GM21423 (cell line): ENCODE measurements at regions not wholly inside any gene's neighbourhood (a gene's known extent, or its start where the extent isn't known, plus 50 kb on each side); places are given as distances from the start of the nearest gene placed in this dataset.

Experiments used
- ATAC-seq: cut with Tn5 transposase; IDR thresholded peaks from one replicate; pipeline ENCODE4 v1.9.1; 2021; ENCODE audit warnings: mild to moderate bottlenecking, moderate library complexity; ENCODE audit not compliant: unreplicated experiment

DNA sequence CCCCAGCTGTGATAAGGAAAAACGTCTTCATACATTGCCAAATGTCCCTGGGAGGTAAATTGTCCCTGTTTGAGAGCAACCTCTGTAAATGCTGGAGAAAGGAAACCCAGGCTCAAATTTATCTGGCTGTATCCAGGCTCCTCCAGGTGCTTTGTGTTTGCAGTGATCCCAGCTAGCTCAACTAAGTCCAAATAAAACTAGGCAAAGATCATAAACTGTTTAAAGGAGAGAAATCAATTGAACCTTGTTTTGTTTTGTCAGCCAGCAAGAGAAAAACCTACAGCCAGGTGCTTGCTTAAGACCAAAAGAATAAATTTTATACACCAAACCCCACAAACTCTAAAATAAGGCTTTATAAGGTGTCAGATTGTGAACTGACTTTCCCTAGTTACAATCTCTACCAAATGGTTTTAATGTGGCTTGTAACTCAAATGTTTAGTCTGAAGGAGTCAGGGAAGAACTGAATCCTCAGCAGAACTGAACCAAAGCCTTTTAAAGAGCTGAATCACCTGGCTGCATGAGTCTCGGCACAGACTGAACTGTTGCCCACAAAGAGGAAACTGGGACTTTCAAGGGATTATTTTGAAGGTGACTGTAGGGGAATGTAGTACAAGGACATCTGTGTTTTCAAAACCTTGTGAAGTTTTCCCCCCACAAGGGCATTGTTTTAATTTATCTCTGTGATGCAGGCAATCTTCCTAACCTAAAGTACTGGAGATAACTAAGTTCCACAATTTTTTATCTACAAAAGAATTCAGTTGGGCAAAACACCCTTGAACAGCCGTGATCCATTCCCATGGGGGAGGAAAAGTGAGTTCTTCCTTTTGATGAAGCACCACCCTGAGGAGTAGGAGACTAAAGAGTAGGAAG is 201.7 kb upstream of the TARS1 start:
- ATAC-seq = no peak

DNA sequence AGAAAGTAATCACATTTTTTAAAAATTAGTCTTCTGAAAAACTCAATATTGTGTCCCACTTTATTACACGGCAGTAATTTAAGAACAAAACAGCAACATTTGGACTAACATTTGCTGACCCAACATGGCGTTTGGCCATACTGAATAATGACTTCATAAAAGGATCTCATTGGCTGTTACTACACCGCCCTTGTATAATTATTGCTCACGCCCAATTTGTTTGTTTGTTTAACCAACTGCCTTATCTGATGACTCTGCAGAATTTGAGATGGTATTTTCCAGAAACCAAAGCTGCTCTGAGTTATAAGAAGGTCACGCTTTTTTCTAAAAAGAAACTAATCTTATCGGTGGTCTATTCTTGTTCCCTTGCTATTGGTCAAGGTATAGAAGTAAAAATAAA is 200.2 kb upstream of the TARS1 start:
- no peak for ATAC-seq

DNA sequence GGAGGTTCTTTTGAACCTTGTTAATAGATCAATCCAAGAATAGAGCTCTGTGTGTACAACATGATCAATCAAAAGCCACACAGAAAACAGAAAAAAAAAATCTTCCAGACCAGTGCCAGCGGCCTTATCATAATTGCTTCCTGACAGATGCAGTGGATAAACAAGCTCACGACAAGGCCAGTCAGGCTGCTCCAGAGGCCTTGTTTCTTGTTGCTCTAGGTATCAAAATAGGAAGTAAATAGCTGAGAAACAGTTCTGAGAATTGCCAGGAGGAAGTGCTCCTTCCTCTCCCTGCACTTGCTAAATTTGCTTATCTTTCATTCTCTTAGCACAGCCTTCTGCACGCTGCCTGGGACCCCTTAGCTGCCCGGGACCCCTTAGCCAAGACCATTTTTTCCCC is 199.0 kb upstream of the TARS1 start:
- ATAC-seq = no peak

DNA sequence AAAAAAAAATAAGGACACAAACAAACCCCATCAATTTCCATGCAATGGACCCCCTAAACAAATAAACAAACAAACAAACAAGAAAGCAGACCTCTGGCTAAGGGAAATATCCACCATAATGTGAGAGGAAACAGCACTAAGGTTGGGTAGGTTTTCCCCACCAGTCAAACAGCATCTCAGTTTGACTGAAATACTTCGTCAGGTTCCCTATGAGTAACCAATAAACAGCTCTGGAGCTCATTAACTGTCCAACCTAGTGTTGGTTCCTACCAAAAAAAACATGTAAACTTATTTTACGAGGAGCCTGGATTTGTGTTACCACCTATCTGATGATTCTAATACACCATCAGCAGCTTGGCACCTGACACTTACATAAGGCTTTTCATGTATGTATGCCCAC is 198.5 kb upstream of the TARS1 start:
- ATAC-seq = no peak

DNA sequence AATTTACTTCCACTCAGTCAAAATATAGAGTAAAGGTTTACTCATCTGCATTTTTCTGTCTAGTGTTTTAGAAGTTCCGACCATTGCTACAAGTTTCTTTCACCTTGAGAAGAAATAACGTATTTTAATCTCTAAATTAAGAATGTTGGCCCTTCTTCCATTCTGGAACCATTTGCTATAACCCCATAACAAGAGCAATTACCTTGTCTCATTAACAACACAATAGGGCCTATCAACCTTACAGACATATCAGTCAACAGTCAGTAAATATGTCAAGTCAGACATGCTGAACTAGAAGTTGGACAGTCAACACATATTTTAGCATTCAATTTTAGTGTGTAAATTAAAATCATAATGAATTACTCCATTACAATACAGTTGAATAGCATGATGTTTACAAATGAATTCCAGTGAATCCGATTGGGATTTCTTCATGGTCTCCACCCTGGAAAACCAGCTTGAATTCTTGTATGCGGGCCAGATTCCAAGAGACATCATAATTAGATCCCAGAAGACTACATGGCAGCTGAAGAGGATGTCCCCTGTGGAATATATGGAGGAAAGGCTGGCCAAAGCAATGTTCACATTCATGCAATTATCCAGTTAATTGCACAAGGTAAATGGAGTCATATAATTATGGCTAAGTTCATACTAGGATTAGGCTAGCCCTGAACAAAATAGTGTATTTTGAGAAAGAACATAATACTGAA is 196.2 kb upstream of the TARS1 start:
- no peak for ATAC-seq

DNA sequence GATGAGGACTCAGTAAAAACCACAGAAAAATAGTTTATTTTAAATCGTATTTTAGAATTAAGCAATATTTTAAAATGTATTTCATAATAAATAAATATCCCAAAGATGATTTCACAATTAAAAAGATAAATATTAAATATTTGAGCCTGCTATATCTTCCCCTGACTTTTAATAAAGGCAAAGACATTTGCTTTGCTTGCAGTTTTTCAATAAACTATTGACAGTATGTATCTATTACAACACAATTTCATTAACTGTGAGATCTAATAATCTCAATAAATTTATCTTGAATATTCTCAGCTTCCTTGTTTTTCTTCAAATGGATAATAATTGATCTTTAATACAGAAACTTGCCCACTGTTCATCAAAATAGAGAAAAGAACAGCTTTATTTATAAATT is 186.2 kb upstream of the TARS1 start:
- ATAC-seq = no peak

DNA sequence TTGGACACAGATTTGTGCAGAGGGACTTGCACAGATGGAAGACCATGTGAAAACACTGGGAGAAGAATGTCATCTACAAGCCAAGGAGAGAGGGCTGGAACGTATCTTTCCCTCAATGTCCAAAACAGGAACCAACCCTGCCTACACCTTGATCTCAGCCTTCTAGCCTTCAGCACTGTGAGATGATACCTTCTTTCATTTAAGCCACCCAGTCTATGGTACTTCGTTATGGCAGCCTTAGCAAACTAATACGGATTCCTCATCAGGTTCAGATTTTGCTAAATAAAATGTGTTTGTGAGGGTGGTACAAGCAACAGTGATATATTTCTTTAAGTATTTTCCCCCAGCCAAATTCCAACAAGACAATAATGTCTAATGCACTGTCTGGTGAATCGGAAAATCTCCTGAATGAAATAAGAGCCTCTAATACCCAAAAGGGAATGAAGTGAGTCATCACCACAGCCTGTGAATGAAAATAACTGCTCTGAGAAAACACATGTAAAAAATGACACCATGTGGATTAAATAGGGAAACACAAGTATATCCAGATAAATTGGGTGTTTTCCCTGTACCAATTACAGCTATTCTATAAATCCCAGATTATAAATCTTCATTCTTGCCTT is 182.8 kb upstream of the TARS1 start:
- ATAC-seq = no peak

DNA sequence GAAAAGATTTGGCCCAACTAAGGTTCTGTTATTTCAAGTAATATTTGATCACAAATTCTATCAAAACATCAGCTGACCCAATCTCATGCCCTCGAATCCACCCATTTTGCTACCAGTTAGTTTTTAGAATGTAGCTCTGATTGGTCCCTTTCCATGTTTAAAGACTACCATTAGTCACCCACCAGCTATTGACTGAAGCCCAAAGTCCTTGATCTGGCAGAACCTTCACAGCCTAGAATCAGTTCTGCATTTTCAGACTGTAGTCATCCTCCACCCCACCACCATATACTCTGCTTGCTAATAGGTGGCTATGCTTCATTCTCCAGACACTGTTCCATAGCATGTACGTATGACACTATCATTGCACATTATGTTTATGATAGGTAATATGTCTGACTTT is 182.2 kb upstream of the TARS1 start:
- no peak for ATAC-seq

DNA sequence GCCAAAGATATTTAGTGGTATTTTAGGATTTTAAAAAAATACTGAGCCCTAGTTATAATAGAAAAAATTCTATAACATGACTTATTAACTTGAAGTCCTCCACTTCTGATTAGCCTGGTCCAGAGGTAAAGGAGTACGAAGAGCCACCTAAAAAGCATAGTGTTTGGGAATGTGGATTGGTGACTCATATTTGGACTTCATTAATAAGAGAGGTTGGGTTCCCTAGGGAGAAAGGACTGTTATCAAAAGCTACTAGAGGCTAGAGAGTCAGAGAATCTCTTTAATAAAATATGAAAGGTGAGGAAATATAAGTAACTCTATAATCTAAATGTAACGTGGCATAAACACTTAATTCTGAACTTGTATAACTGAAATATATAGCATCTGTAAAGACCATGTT is 180.7 kb upstream of the TARS1 start:
- no peak for ATAC-seq

DNA sequence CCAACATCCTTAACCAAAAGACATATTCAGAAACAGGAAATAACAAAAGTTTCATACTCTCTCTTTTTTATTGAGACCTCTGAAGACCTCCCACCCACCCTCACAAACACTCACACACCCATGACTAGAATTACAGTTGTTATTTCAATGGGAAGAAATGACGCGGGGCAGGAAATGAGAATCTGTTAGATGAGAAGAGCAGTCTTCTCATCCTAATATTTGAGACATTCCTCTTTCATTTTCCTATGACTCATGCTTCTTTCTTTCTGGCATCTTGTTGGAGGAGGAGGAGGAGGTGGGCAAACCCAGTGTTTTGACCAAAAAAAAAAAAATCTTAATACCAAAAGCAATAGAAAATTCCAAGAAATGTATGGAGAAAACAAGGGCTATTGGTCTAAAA is 179.5 kb upstream of the TARS1 start:
- ATAC-seq = no peak

DNA sequence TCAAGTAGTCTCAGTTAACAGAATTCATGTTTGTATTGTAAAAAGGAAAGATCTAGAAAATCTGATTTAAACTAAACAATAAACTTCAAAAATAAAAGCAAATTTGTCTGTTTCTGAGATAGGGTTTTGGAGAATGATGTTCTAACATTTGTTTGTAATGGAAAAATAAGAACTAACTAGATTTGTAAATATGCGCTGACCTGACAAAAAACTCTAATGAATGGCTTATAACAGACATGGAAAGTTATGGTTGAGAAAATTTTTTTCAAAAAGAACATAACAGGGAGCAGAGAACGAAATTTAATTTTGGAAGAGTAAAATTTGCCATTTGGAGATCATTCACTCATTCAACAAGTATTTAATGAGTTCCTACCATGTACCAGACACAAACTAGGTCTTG is 179.0 kb upstream of the TARS1 start:
- no peak for ATAC-seq

DNA sequence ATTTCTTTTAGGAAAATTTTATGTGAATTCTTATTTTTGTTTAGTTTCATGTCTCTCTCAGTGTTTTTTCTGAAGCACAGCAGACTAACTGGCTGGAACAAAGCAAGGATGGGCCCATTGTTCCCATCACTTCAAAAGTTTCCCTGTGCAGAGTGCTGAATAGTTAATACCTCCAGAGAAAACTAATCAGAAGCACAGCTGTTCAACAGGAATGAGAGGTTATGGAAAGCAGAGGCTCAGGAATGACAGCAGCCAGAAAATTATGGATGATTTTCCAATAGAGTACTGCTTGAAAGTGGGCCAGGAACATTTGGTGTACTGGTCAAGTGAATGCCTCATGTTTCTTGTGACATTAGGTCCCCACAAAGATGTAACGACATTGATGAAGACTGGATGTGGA is 173.0 kb upstream of the TARS1 start:
- ATAC-seq = no peak

DNA sequence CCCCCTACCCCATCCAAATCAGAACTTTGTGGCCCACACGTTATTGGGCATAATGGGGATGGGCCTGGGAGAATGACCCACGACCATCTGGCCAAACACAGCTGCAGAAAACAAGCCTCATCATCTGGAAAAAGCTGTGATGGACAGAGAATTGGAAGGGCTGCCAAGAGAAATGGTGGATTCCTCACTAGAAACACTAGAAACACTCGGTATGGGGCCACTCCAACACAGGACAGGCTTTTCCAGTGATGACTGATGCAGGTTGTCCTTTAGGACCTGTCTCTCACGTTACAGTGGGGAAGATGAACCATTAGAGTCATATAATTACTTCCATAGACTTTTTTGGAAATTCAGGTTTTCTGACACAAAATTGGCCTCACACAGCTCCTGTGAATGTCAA is 172.4 kb upstream of the TARS1 start:
- ATAC-seq = no peak

DNA sequence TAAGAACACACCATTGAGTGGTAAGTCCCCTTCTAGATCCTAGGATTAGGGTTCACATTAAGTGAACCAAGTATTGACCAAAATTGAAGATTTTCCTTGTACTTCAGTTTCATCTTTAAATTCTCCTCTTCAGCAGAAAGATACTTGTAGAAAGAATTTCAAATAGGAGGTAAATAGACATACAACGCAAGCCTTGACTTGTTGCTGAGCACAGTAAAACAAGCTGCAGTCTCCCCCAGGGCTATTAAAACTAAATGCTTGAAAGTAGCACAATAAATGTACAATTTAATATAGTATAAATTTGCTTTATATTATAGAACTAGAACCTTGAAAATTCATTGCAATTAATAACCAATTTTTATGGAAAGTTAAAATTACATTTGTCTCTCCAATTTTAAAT is 170.1 kb upstream of the TARS1 start:
- ATAC-seq = no peak

DNA sequence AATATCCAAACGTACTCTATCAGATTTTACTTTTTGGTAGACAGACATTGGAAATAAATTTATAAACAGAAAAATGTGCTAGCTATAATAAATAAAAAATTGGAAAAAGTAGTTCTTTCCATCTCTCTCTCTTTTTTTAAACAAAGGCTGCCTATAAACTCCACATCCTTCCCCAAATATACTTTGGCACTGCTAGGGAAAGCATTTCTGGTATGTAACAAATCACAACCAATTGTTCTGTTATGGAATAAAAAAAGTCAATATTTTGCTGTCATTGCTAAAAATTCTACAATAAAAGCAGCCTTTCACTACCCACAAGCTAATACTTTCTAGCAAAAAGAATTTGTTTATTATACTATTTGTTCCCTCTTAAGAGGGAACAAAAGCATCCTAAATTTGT is 169.2 kb upstream of the TARS1 start:
- no peak for ATAC-seq

DNA sequence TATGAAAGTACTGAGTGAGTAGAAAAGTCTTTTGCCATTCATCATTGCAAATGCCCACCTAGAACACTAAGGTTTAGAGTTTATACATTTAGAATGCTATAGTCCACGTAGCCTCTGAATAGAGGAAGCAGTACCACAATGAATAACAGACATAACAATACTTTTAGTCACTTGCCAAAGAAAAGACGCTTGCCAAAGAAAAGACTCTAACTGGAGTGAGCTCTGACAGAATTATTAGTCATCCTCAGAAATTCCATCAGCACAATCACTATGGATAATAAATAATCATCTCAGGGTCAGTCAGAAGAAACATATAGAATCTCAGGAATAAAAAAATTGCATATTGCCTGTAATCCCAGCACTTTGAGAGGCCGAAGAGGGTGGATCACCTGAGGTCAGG is 168.5 kb upstream of the TARS1 start:
- ATAC-seq = no peak

DNA sequence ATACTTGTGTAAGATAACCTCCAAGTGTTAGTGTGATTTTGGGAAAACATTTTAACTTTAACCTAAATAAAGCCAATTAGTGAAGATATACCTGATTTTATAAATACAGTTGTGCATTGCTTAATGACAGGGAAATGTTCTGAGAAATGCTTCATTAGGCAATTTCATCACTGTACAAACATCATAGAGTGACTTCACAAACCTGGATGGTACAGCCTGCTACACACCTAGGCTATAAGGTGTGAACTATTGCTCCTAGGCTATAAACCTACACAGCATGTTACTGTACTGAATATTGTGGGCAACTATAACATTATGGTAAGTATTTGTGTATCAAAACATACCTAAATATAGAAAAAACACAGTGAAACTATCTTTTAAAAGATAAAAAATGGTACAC is 166.8 kb upstream of the TARS1 start:
- no peak for ATAC-seq

DNA sequence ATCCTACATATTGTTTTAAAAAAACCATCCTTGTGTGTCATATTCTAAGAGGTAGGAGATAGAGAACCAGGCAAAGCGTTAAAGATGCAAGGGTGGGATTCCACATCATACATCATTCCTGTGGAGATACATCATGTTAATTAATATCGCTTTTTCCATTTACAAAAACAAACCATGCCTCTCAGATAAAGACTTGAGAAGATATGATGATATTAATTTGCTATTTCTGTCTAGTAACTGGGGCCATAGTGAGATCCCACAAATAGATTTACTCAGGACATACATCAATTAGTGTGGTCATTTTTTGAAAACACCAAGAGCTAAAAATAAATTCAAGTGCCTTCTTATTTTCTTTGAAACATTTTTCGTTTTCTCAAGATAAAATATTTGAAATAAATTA is 165.4 kb upstream of the TARS1 start:
- ATAC-seq = no peak

DNA sequence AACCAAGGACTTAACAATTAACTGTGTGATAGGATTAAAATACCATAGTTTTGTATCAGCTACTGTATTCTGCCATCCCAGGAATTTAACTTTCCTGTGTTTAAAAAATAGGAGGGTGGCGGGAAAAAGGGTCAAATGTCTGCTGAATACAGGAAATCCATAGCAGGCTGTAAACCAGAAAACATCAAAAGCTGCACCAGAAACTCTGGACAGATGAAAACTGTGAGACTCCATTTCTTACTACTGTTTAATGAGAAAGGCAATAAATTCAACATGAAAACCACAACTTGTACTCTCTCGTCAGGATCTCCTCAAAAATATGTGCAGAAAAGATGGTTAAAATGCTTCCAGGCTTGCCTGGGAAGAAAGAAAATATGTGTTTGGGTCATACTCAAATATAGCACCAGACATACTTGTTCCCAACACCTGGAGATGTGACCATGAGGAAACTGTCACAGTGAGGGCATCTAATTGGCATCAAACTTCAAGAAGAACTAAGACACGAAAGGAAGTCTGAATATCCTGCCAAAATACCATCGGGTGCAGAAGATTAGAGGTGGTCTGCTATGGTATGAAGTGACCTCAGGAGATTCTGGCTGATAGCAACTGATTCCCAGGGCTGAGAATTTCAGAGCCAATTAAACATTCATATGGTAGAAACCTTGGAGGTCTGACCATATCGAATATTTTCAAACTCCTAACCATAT is 164.7 kb upstream of the TARS1 start:
- no peak for ATAC-seq

DNA sequence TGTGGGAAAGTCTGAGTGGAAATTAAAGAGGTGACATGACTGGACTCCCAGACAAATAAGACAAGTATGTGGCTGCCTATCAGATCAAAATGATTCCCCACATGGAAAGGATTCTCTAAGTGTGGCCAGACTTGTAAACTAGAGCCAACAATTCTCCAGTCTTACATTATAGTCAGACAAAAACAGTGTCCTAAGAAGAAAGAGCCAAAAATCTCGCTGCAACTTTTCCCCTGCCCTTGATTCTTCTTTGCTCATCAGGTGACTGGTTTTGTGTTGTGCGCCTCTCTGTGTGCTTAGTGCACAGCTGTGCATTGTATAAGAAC is 164.2 kb upstream of the TARS1 start:
- ATAC-seq = no peak

DNA sequence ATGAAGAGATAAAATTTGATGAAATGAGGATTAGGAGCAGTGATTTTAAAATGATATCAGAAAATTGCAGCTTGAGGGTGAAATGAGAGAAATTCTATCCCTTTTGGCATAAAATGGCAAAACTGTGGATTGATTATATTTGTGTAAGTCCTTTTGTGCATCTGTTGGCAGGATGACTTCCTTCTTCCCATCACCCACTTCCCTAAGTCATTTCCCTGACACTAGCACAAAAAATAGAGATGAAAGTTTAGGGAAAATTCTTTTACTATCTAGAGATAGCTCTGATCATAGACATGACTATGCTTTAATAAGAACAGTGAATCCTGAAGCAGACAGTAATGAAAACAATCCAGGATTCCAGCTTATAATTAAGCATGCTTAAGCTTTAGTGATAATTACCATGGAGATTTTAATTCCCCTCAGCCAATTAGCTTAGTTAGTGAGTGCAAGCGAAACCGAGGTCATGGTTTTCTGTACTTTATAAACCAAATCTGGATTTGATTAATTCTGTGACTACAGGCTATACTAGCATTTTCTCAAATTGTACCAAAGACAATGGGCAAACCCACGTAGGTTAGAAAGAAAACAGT is 163.6 kb upstream of the TARS1 start:
- ATAC-seq = no peak
